GM04503 (cell line): ENCODE measurements at regions not wholly inside any gene's neighbourhood (a gene's known extent, or its start where the extent isn't known, plus 50 kb on each side); places are given as distances from the start of the nearest gene placed in this dataset.
"Not testable (repeated sequence)": the region's sequence is repeated elsewhere in the genome, so short reads cannot be mapped to it uniquely, and the experiment has no call there.

Experiments
- DNase-seq: peaks from one replicate; pipeline ENCODE4 v3.0.0-alpha.2; 2012; ENCODE audit warnings: low read depth

DNA sequence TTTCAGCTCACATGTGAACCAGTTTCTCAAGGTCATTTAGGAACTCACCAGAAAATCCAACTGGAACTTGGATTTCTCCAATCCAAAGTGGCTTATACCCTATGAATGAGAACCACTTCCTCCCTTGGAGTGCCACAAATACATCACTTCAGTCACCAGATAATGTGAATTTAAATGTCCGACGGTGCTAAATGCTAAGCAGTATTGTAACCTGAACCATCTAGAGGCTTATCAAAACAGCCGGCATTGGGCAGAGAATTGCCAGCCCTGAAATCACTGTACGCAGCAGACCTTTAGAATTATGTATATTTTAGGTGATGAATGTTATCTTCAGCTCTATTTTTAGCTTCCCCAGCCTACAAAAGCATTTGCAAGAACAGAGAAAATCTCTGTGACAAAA is 76.8 kb upstream of the COX20 start:
- no peak for DNase-seq

DNA sequence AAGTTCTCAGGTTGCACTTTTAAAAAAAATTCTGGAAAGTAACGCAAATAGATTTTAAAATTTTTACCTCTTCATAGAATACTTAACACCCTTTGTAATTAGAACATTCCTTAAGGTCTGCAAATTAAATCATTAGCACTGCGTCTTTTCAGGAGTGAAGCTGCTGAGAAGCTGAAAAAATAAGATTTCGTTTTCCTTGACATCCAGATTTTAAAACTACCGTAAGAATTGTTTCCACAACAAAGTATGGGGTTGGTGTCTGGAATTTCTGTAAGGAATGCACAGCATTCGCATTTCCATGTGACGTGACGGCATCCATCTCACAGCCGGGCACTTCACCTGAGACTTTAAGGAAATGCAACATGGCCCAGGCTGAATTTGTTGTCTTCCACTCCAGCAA is 76.3 kb upstream of the COX20 start:
- no peak for DNase-seq

DNA sequence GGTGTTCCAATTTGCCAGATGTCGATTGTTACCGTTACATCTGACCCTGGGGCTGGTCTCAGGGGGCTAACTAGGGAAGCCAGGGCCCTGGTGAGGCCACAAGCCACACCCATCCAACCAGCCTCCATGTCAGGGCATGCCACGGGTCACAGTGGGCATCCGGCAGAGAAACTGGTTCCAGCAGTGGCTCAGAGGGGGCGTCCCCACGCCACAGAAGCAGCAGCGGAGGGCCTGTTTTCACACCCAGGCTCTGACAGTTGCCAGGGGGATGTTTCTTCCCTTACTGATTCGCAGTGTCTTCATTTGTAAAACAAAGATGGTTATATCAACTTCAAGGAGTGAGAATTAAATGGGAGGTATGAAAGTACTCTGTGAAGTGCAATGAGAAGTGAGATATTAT is 75.0 kb upstream of the COX20 start:
- DNase-seq = no peak

DNA sequence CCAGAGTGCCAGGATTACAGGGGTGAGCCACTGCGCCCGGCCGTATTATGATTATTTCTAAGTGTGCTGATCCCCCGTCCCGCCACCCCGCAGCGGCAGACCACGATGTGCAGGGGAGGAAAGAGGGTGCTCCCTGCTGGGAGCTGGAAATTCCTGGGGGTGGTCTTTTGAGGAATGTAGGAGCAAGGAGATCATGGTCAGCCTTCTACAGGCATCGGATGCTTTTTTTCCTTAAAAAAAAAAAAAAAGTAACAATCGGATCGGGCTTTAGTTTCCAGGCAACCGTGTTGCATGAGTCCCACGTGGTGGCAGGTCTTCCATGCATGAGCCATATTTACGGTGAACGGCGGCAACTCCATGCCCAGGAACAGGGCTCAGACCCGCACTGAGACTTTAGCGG is 74.2 kb upstream of the COX20 start:
- no peak for DNase-seq

DNA sequence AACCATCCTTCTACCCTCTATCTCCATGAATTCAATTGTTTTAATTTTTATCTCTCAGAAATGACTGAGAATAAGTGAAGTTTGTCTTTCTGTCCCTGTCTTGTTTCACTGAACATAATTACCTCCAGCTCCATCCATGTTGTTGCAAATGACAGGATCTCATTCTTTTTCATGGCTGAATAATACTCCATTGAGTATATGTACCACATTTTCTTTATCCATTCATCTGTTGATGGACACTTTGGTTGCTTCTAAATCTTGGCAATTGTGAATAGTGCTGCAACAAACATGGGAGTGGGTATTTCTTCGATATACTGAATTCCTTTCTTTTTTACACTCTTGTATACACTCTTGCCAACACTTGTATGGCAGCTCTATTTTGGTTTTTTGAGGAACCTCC is 72.8 kb upstream of the COX20 start:
- DNase-seq = no peak

DNA sequence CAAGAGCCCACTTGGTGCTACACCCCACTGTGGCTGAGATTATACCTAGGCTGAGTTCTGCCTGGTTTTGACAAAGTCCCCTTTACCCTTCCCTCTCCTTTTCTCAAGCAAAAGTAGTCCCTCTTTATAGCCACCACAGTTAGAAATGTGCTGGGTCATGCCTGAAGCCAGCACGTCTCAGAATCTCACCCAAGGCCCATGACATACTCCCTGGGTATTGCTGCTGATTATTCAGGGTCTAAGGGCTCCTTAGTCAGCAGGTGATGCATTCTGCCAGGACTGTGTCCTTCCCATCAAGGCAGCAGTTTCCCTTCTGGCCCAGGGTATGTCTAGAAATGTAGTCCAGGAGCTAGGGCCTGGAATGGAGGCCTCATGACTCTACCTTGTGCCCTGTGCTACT is 67.3 kb upstream of the COX20 start:
- DNase-seq = no peak

DNA sequence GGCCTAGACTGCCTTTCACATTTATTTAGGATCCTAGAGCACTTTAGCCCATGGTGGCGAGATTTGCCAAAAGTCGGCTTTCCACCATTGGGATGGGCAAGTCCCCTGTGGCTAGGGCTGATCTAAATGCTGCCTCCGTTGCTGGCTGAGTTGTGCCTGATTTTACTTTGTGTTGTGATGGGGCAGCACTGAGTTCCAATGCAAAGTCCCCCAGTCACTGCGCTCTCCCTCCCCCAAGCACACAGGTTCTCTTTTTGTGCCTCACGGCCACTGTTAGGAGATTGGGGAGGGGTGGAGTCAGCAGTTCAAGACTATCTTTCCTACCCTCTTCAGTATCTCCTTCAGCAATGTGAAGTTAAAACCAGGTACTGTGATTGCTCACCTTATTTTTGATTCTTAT is 66.7 kb upstream of the COX20 start:
- DNase-seq = no peak

DNA sequence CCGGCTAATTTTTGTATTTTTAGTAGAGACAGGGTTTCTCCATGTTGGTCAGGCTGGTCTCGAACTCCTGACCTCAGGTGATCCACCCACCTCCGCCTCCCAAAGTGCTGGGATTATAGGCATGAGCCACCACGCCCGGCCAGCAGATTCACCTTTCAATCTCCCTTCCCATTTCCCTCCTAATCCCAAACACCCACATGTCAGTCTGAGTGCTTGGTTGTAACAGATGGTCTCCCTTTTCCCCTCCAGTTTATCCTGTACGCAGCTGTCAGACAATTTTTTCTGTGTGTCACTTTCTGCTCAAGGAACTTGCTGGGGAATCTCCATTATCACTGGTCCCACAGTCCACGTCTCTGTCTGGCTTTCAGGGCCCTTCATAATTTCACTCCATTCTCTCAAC is 64.9 kb upstream of the COX20 start:
- DNase-seq = not testable (repeated sequence)

DNA sequence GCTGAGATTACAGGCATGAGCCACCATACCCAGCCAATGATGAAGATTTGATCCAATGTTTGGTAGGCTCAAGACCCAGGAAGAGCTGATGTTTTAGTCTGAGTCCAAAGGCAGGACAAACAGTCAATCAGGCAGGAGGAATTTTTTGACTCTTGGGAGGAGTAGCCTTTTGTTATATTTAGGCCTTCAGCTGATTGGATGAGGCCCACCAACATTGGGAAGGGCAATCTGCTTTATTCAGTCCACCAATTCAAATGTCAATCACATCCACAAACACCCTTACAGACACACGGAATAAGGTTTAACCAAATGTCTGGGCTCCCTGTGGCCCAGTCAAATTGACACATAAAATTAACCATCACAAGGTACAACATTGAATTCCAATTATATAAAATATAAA is 61.9 kb upstream of the COX20 start:
- no peak for DNase-seq

DNA sequence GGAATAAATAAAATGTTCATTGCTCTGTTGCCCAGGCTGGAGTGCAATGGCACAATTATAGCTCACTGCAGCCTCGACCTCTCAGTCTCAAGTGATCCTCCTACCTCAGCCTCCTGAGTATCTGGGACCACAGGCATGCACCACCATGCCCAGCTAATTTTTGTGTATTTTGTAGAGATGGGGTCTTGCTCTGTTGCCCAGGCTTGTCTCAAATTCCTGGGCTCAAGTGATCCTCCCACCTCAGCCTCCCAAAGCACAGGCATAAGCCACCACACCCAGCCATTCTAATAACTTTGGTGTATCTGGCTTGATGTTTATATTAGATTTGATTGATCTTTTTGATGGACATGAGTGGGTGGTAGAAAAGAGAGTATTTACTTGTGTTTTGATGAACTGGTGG is 58.7 kb upstream of the COX20 start:
- DNase-seq = not testable (repeated sequence)

DNA sequence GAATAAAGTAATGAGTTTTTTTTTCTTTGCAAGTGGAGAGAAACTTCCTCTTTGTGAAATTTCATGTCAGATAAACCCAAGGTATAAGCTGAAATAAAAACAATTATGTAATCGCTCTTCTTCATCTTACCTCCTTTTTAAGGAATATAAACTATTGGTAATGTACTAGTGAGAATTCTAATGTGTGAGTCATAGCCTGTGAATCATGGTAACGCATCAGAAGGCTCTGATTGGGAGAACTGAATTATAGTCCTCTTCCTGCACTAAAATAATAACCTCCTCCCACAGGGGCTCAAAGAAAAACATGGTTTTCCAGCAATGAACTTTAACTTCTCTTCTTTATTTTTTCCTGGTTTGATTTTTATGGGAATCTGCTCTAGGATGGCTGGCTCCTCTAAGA is 57.1 kb upstream of the COX20 start:
- DNase-seq = peak; percentile 34

DNA sequence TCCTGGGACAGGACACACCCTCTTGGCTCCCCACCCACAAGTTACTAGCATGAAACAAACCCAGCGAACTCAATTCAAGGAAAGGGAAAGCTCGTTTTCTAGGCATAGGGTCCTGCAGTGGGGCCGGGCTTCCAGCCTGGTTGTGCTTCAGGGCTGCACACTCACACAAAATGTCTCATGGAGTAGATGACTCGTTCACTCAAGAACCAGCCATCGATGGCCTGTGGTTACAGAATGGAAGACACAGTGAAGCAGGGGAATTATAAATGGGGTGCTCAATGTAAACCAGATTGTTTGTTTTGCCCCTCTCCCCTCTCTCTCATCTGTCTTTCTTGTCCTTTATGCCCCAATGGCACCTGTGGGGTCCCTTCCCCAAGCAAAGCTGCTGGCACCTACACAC is 56.0 kb upstream of the COX20 start:
- DNase-seq = no peak

DNA sequence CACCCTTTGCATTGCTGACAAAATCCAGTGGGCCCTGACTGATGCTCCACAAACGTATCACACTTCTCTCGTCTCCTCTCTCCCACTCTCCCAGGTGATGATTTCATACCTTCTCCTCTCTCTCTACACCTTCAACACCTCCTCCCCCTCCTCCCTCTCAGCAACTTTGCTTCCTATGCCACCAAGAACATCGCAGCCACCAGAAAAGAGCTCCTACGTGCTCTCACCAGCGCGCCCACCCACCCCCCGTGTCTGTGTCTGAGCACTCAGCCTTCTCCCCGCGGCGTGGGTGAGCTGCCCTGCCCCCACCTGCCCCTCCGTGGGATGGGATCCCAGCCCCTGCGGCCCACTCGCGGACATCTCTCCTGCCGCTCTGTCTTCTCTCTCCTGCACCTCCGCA is 55.1 kb upstream of the COX20 start:
- DNase-seq = no peak

DNA sequence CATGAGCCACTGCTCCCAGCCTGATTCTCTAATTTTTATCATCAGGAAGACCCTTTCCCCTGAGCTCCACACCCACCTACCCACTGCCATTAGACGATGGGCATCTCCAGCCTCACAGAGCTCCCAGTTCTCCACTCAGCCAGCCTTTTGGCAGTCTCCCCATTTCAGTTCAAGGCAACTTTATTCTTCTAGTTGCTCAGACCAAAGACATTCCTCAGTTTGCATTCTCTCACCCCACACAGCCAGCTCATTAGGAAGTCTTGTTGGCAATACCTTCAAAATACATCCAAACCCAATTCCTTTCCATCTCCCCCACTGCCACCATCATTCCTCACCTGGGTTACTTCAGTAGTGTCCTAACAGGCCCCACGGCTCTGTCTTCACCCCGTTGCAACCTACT is 53.4 kb upstream of the COX20 start:
- DNase-seq = no peak

DNA sequence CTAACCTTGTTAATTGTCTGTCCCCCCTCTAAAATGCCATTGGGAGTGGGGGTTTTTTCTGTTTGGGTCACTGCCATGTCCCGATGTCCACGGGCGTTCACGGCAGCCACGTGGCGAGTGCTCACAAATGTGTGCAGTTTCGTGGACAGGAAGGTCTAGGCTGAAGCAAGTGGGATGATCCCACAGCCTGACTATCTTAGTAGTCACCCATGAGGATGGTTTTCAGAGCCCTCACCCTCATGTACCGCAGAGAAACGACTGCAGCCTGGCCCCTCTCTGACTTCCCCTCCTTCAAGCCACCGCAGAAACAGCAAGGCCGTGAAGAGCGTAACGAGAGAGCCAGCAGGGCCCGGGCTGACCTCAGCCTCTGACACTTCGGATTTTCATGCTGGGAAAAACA is 52.3 kb upstream of the COX20 start:
- no peak for DNase-seq
